Nephron (organoid): ENCODE measurements at regions not wholly inside any gene's neighbourhood (a gene's known extent, or its start where the extent isn't known, plus 50 kb on each side); places are given as distances from the start of the nearest gene placed in this dataset.

Experiments used
- H3K27ac Mint-ChIP-seq, 3 experiments: 2 replicates each; pipeline ENCODE4 v1.8.0; 2020; ENCODE audit warnings: mixed read lengths in 3 of 3, mild to moderate bottlenecking in 2 of 3, moderate library complexity in 1 of 3
- H3K27me3 Mint-ChIP-seq: 2 replicates; pipeline ENCODE4 v1.8.0; 2021; ENCODE audit warnings: low read depth, mild to moderate bottlenecking, moderate library complexity, mixed read lengths
- H3K36me3 Mint-ChIP-seq: 2 replicates; pipeline ENCODE4 v1.8.0; 2020; ENCODE audit warnings: low read depth, mixed read lengths
- H3K4me1 Mint-ChIP-seq: 2 replicates; pipeline ENCODE4 v1.8.0; 2020; ENCODE audit warnings: mixed read lengths
- H3K4me3 Mint-ChIP-seq, 3 experiments: 2 replicates each; pipeline ENCODE4 v1.8.0; 2020; ENCODE audit warnings: mild to moderate bottlenecking in 3 of 3, mixed read lengths in 3 of 3, moderate library complexity in 2 of 3
- H3K9me3 Mint-ChIP-seq: 2 replicates; pipeline ENCODE4 v1.8.0; 2020; ENCODE audit warnings: mixed read lengths
- CTCF ChIP-seq, 3 experiments: fragments of 200-600 bp; sonication (generic); IDR thresholded peaks; one replicate each; pipeline ENCODE4 v1.5.0; 2021; ENCODE audit warnings: antibody characterized with exemption in 3 of 3; ENCODE audit not compliant: unreplicated experiment in 3 of 3

GRCh38 chr5:68447136-68447929 lies 231.8 kb downstream of the PIK3R1 start:
- no peak for TF ChIP-seq CTCF (IDR thresholded peaks at IDR 0.05; ENCODE audit: unreplicated experiment in 3 of 3)
- H3K27ac Mint-ChIP-seq = peak overlapping the region; percentile 30 to 68 (median 67)
- no peaks in the 10 kb centered on the region for H3K36me3 Mint-ChIP-seq
- H3K9me3 Mint-ChIP-seq = no peaks in the 10 kb centered on the region
- peaks cover 58% of the 10 kb centered on the region for H3K4me1 Mint-ChIP-seq
- H3K27me3 Mint-ChIP-seq = peaks cover 4% of the 10 kb centered on the region
- no peak overlapping the region for H3K4me3 Mint-ChIP-seq

- Mint-ChIP-seq H3K27ac (peak overlapping the region in 2 of 3 experiments; percentile 37 to 73), H3K27me3 (peaks cover 4% of the 10 kb centered on the region), H3K4me1 (peaks cover 46% of the 10 kb centered on the region), H3K9me3 (no peaks in the 10 kb centered on the region), H3K4me3 (no peak overlapping the region), H3K36me3 (no peaks in the 10 kb centered on the region)
- TF ChIP-seq CTCF (IDR thresholded peaks at IDR 0.05; ENCODE audit: unreplicated experiment in 3 of 3) = no peak
Observed at GRCh38 chr5:68449380-68449779, 233.8 kb downstream of the PIK3R1 start.

GRCh38 chr5:68450245-68450852 lies 234.8 kb downstream of the PIK3R1 start:
- peak overlapping the region in 2 of 3 experiments; percentile 29 to 73 for H3K27ac Mint-ChIP-seq
- H3K4me3 Mint-ChIP-seq = no peak overlapping the region
- peaks cover 4% of the 10 kb centered on the region for H3K27me3 Mint-ChIP-seq
- TF ChIP-seq CTCF (IDR thresholded peaks at IDR 0.05; ENCODE audit: unreplicated experiment in 3 of 3) = no peak
- peaks cover 4% of the 10 kb centered on the region for H3K9me3 Mint-ChIP-seq
- peaks cover 42% of the 10 kb centered on the region for H3K4me1 Mint-ChIP-seq
- H3K36me3 Mint-ChIP-seq = no peaks in the 10 kb centered on the region

- H3K4me1 Mint-ChIP-seq = peaks cover 50% of the 10 kb centered on the region
- no peaks in the 10 kb centered on the region for H3K36me3 Mint-ChIP-seq
- no peak overlapping the region for H3K4me3 Mint-ChIP-seq
- H3K9me3 Mint-ChIP-seq = peaks cover 4% of the 10 kb centered on the region
- no peak for TF ChIP-seq CTCF (IDR thresholded peaks at IDR 0.05; ENCODE audit: unreplicated experiment in 3 of 3)
- H3K27me3 Mint-ChIP-seq = peaks cover 4% of the 10 kb centered on the region
- no peak overlapping the region for H3K27ac Mint-ChIP-seq
Observed at GRCh38 chr5:68452286-68452685, 236.7 kb downstream of the PIK3R1 start.

- H3K9me3 Mint-ChIP-seq = peaks cover 4% of the 10 kb centered on the region
- H3K4me3 Mint-ChIP-seq = no peak overlapping the region
- H3K36me3 Mint-ChIP-seq = no peaks in the 10 kb centered on the region
- TF ChIP-seq CTCF (IDR thresholded peaks at IDR 0.05; ENCODE audit: unreplicated experiment in 3 of 3) = no peak
- H3K27ac Mint-ChIP-seq = no peak overlapping the region
- H3K27me3 Mint-ChIP-seq = no peaks in the 10 kb centered on the region
- peaks cover 49% of the 10 kb centered on the region for H3K4me1 Mint-ChIP-seq
Observed at GRCh38 chr5:68454172-68454571, 238.6 kb downstream of the PIK3R1 start.
